K562 (cell line): ENCODE measurements at regions not wholly inside any gene's neighbourhood (a gene's known extent, or its start where the extent isn't known, plus 50 kb on each side); places are given as distances from the start of the nearest gene placed in this dataset.

ENCODE experiments used
- ATAC-seq: fragments of 200-7000 bp; cut with Tn5 transposase; 3 replicates; pipeline ENCODE4 v1.9.1; 2020; ENCODE audit warnings: moderate library complexity
- BruUV-seq: library from RNA; stranded (reverse); fragments of 400-500 nt; replicated peaks from 2 replicates; lab custom pipeline; 2021; lab: Mats Ljungman, UMichigan
- CTCF ChIA-PET: fragments of 300-600 bp; formaldehyde crosslinking; extraction: SDS; loops from one replicate; lab custom pipeline; 2021; ENCODE audit warnings: low intra/inter-chr PET ratio; lab: Yijun Ruan, JAX
- POLR2A ChIA-PET: fragments of 300-600, 350-650 bp; sonication (Branson Sonifier 250); formaldehyde crosslinking; extraction: SDS; loops from one replicate; lab custom pipeline; 2021; ENCODE audit warnings: antibody characterized with exemption, inconsistent platforms; lab: Yijun Ruan, JAX
- DNase-seq, 4 experiments: peaks; one replicate each; pipeline versions ENCODE4 v3.0.0 to v3.0.0-alpha.2; 2011 to 2018; ENCODE audit warnings: low spot score in 3 of 4, mixed read lengths in 3 of 4; ENCODE audit errors: extremely low read depth in 1 of 4
- FAIRE-seq: peaks from 2 replicates; lab custom pipeline; 2011; peaks lifted over from hg19 to GRCh38; lab: Jason Lieb, UNC
- H2AFZ ChIP-seq: 2 replicates; pipeline ENCODE4 v1.6.0; 2011; ENCODE audit warnings: low read depth, low read length, control low read depth, inconsistent platforms
- H3K27ac ChIP-seq: fragments of 200-600 bp; 3 replicates; pipeline ENCODE4 v1.8.0; 2011; ENCODE audit warnings: low read depth, mild to moderate bottlenecking, control low read depth, inconsistent platforms, low read length, moderate library complexity, mixed read lengths; ENCODE audit errors: extremely low read depth
- H3K27me3 ChIP-seq, 2 experiments: fragments of 300-600 bp in 1 of 2; 2 replicates in 1 of 2; 3 replicates in 1 of 2; pipeline versions ENCODE4 v1.6.0 to v1.8.0; 2011; ENCODE audit warnings: inconsistent platforms in 2 of 2, low read length in 2 of 2, mild to moderate bottlenecking in 1 of 2, mixed read lengths in 1 of 2, moderate library complexity in 1 of 2; ENCODE audit not compliant: control insufficient read depth in 2 of 2, insufficient read depth in 2 of 2
- H3K36me3 ChIP-seq: fragments of 300-600 bp; 3 replicates; pipeline ENCODE4 v1.8.0; 2011; ENCODE audit warnings: mild to moderate bottlenecking, low read length, inconsistent platforms; ENCODE audit not compliant: control insufficient read depth, insufficient read depth
- H3K4me1 ChIP-seq, 2 experiments: fragments of 200-600 bp in 1 of 2; replicated peaks in 1 of 2; 2 replicates in 1 of 2; 3 replicates in 1 of 2; pipeline versions ENCODE4 v1.5.1 to v1.8.0; 2011; ENCODE audit warnings: inconsistent platforms in 2 of 2, low read length in 2 of 2, mild to moderate bottlenecking in 1 of 2, mixed read lengths in 1 of 2, moderate library complexity in 1 of 2; ENCODE audit not compliant: control insufficient read depth in 2 of 2, insufficient read depth in 2 of 2
- H3K4me2 ChIP-seq: 2 replicates; pipeline ENCODE4 v1.6.1; 2011; ENCODE audit warnings: low read length, control low read depth, inconsistent platforms, mixed read lengths; ENCODE audit not compliant: insufficient read depth
- H3K4me3 ChIP-seq: fragments of 200-600 bp; sonication (generic), shearing (Covaris generic); 2 replicates; pipeline ENCODE4 v1.5.1; 2016; ENCODE audit warnings: control low read depth, inconsistent platforms
- H3K79me2 ChIP-seq: fragments of 200-600 bp; 3 replicates; pipeline ENCODE4 v1.8.0; 2011; ENCODE audit warnings: low read length, inconsistent platforms; ENCODE audit not compliant: control insufficient read depth, insufficient read depth
- H3K9ac ChIP-seq, 2 experiments: 2 replicates each; pipeline versions ENCODE4 v1.6.0 to v1.6.1; 2011; ENCODE audit warnings: low read depth in 2 of 2, low read length in 2 of 2, control low read depth in 1 of 2, inconsistent platforms in 1 of 2, mild to moderate bottlenecking in 1 of 2, mixed read lengths in 1 of 2; ENCODE audit not compliant: insufficient read depth in 1 of 2
- H3K9me1 ChIP-seq: one replicate; pipeline ENCODE4 v1.6.0; 2011; ENCODE audit warnings: inconsistent platforms, mild to moderate bottlenecking, low read length, moderate library complexity; ENCODE audit not compliant: control insufficient read depth, insufficient read depth
- H3K9me3 ChIP-seq: replicated peaks from 2 replicates; pipeline ENCODE4 v1.5.1; 2011; ENCODE audit warnings: low read depth, low read length, inconsistent platforms; ENCODE audit not compliant: control insufficient read depth, insufficient read depth
- H4K20me1 ChIP-seq: replicated peaks from 2 replicates; pipeline ENCODE4 v1.6.1; 2011; ENCODE audit warnings: low read length, inconsistent platforms, mixed read lengths; ENCODE audit not compliant: control insufficient read depth, insufficient read depth
- CBX8 ChIP-seq: fragments of 200-600 bp; sonication (generic); IDR thresholded peaks from 2 replicates; pipeline ENCODE4 v1.6.1; 2012; ENCODE audit warnings: borderline replicate concordance, mixed run types, low read depth, mild to moderate bottlenecking, moderate library complexity, mixed read lengths, low read length, control low read depth, inconsistent platforms; ENCODE audit not compliant: poor library complexity, severe bottlenecking; ENCODE audit errors: extremely low read depth
- HNRNPK ChIP-seq: fragments of 200-400 bp; formaldehyde crosslinking; IDR thresholded peaks from one replicate; pipeline ENCODE4 v1.6.1; 2018; ENCODE audit warnings: mild to moderate bottlenecking, low read depth, low read length; ENCODE audit not compliant: poor library complexity, severe bottlenecking
- POLR2AphosphoS5 ChIP-seq: IDR thresholded peaks from 2 replicates; pipeline ENCODE4 v1.6.1; 2011; ENCODE audit warnings: mild to moderate bottlenecking, low read depth, low read length, moderate library complexity; ENCODE audit not compliant: control insufficient read depth, insufficient read depth
- SLC30A9 ChIP-seq: fragments of 250-450 bp; sonication (Bioruptor Pico); IDR thresholded peaks from 2 replicates; pipeline ENCODE4 v1.8.0; 2022; ENCODE audit warnings: mild to moderate bottlenecking, moderate library complexity
- SNRNP70 ChIP-seq: fragments of 200-400 bp; formaldehyde crosslinking; optimal IDR thresholded peaks from 2 replicates; pipeline ENCODE3; 2017; ENCODE audit warnings: low read depth, low read length
- YY1 ChIP-seq, 3 experiments: IDR thresholded peaks; 2 replicates each; pipeline ENCODE4 v1.6.1; 2011; ENCODE audit warnings: low read length in 2 of 3, mild to moderate bottlenecking in 2 of 3, moderate library complexity in 2 of 3, borderline replicate concordance in 1 of 3, control low read depth in 1 of 3, low read depth in 1 of 3; ENCODE audit not compliant: insufficient read depth in 3 of 3, insufficient replicate concordance in 2 of 3, control insufficient read depth in 1 of 3, insufficient read length in 1 of 3; ENCODE audit errors: extremely low read depth in 1 of 3
- ZKSCAN3 ChIP-seq: fragments of 250-450 bp; sonication (Bioruptor Pico); IDR thresholded peaks from 2 replicates; pipeline ENCODE4 v1.4.0; 2020
- ZNF12 ChIP-seq: sonication (generic); formaldehyde crosslinking; IDR thresholded peaks from 2 replicates; pipeline ENCODE4 v1.4.0; 2020; ENCODE audit warnings: mild to moderate bottlenecking, missing genetic modification reagents
- ZNF143 ChIP-seq: sonication (generic); formaldehyde crosslinking; IDR thresholded peaks from 2 replicates; pipeline ENCODE4 v1.9.0; 2022; ENCODE audit warnings: mild to moderate bottlenecking, missing genetic modification reagents
- ZNF175 ChIP-seq: fragments of 200-800 bp; sonication (Bioruptor generic); IDR thresholded peaks from 2 replicates; pipeline ENCODE4 v1.6.1; 2016; ENCODE audit warnings: low read depth, mild to moderate bottlenecking, missing genetic modification characterization, missing compliant biosample characterization
- ZNF253 ChIP-seq: fragments of 250-450 bp; sonication (Bioruptor Pico); conservative IDR thresholded peaks from 2 replicates; pipeline ENCODE4 v1.6.1; 2021; ENCODE audit warnings: mild to moderate bottlenecking
- WGBS: fragments of 100-300 bp; shearing (Covaris generic); methylation state at CpG from one replicate; pipeline ENCODE4 v1.1.6; 2016; ENCODE audit warnings: low coverage, mixed read lengths; ENCODE audit not compliant: insufficient coverage; ENCODE audit errors: missing lambda C conversion rate; 5-methylcytosine and 5-hydroxymethylcytosine counted together
- in situ Hi-C: fragments of 300-500 bp; cut with MboI; formaldehyde crosslinking; loops from 4 replicates; pipeline ENCODE4 v1.15.0; 2018; ENCODE audit warnings: inconsistent platforms, mixed read lengths
- intact Hi-C: fragments of 100-400 bp; cut with micrococcal nuclease; formaldehyde crosslinking; loops from 2 replicates; pipeline ENCODE4 v1.14.2; 2022
- TF ChIP-seq, protein P1 (sequence below): sonication (generic); formaldehyde crosslinking; IDR thresholded peaks from 2 replicates; pipeline ENCODE4 v1.9.0; 2022; ENCODE audit warnings: mild to moderate bottlenecking, missing genetic modification reagents
- TF ChIP-seq, protein P2 (sequence below), 3 experiments: IDR thresholded peaks in 2 of 3; conservative IDR thresholded peaks in 1 of 3; 2 replicates each; pipeline ENCODE4 v1.5.1; 2011 to 2012; ENCODE audit warnings: low read length in 3 of 3, mild to moderate bottlenecking in 3 of 3, control low read depth in 2 of 3, improper control_type of control experiment in 1 of 3, inconsistent platforms in 1 of 3, low read depth in 1 of 3, mixed read lengths in 1 of 3, moderate library complexity in 1 of 3; ENCODE audit not compliant: insufficient read depth in 2 of 3
- TF ChIP-seq, protein P3 (sequence below): fragments of 450-650 bp; formaldehyde crosslinking; IDR thresholded peaks from 2 replicates; pipeline ENCODE4 v1.4.0; 2022; ENCODE audit warnings: mild to moderate bottlenecking, moderate library complexity
- TF ChIP-seq, protein P4 (sequence below): fragments of 250-450 bp; sonication (Bioruptor Pico); IDR thresholded peaks from 2 replicates; pipeline ENCODE4 v1.8.0; 2021; ENCODE audit warnings: borderline replicate concordance, mild to moderate bottlenecking, moderate library complexity; ENCODE audit not compliant: poor library complexity, severe bottlenecking

DNA sequence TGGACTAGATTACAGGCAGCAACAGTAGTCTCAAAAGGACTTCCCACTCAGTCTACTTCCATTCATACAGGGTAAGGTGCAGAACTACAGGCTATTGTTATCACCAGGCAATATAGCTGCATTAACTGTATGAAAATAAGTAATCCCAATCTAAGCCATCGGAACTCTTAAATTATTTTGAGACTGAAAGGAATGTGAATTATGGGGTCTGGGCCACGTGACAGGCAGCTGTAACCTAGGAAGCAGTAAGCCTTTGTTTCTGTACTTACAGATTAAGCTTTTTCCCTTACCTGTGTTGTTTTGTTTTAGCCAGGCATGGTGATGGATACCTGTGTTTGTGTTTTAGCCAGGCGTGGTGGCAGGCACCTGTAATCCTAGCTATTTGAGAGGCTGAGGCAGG lies 152.4 kb upstream of the TRIM24 start (continued):
- no peak for TF ChIP-seq SNRNP70
- TF ChIP-seq ZNF175 (CRISPR knock-in tag), result no peak
- TF ChIP-seq CBX8, result no peak
- TF ChIP-seq, protein P1, sequence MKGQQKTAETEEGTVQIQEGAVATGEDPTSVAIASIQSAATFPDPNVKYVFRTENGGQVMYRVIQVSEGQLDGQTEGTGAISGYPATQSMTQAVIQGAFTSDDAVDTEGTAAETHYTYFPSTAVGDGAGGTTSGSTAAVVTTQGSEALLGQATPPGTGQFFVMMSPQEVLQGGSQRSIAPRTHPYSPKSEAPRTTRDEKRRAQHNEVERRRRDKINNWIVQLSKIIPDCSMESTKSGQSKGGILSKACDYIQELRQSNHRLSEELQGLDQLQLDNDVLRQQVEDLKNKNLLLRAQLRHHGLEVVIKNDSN (CRISPR knock-in tag), result peak; percentile 46
- no peak for TF ChIP-seq ZNF253
- no peak for TF ChIP-seq YY1 (IDR thresholded peaks at IDR 0.05; ENCODE audit: borderline replicate concordance in 1 of 3, control insufficient read depth in 1 of 3, extremely low read depth in 1 of 3, insufficient read depth in 3 of 3, insufficient read length in 1 of 3, insufficient replicate concordance in 2 of 3, low read depth in 1 of 3, low read length in 2 of 3)
- TF ChIP-seq, all 486 proteins: peak for 3

DNA sequence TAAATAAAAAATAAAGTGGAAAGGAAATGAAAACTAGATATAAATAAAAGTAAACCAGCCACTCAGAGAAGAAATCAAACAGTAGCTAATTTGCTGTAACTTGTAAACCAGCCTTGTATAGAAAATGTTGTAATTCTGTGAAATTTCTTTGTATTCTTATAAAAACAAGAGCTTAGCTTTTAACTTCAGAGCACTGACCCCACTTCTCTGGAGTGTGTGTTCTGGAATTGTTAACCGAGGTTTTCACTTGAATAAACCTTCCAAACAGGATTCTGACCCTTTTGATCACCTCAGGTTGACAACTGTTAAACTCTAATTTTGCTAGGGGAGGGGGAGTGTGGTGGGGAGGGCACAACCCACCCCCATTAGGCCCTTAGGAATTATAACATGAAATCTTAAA lies 151.9 kb upstream of the TRIM24 start:
- Histone ChIP-seq H3K4me1 (no peaks in the 10 kb centered on the region; a peak in 1 of 5 replicates), H3K9ac (no peak overlapping the region), H3K9me3 (no peaks in the 10 kb centered on the region), H3K9me1 (no peaks in the 10 kb centered on the region), H3K27ac (no peak overlapping the region), H3K4me3 (no peak overlapping the region), H3K4me2 (no peak overlapping the region), H3K36me3 (no peaks in the 10 kb centered on the region), H2AFZ (peak overlapping the region; percentile 9; the same call in 1 of the 2 replicates), H3K79me2 (no peaks in the 10 kb centered on the region), H3K27me3 (no peaks in the 10 kb centered on the region), H4K20me1 (no peaks in the 10 kb centered on the region)
- ChIA-PET CTCF (no interaction called here), POLR2A (interaction anchor here (1.1 kb wide), 1 partner anchor 14 kb away, joined by 3 read pairs; no protein-coding TSS in a partner anchor)
- FAIRE-seq, result no peak
- no TSS peak for BruUV-seq
- no peak for DNase-seq
- intact Hi-C loops (no loop called here), in situ Hi-C loops (no loop called here)
- WGBS, result 12% methylated on average over 1 of the region's 1 CpG
- ATAC-seq, result no peak
- no peak for TF ChIP-seq ZNF12 (CRISPR knock-in tag)
- no peak for TF ChIP-seq POLR2AphosphoS5
- no peak for TF ChIP-seq SLC30A9 (CRISPR knock-in tag)
- TF ChIP-seq, protein P2, sequence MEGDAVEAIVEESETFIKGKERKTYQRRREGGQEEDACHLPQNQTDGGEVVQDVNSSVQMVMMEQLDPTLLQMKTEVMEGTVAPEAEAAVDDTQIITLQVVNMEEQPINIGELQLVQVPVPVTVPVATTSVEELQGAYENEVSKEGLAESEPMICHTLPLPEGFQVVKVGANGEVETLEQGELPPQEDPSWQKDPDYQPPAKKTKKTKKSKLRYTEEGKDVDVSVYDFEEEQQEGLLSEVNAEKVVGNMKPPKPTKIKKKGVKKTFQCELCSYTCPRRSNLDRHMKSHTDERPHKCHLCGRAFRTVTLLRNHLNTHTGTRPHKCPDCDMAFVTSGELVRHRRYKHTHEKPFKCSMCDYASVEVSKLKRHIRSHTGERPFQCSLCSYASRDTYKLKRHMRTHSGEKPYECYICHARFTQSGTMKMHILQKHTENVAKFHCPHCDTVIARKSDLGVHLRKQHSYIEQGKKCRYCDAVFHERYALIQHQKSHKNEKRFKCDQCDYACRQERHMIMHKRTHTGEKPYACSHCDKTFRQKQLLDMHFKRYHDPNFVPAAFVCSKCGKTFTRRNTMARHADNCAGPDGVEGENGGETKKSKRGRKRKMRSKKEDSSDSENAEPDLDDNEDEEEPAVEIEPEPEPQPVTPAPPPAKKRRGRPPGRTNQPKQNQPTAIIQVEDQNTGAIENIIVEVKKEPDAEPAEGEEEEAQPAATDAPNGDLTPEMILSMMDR (IDR thresholded peaks at IDR 0.05 in 2 of 3, conservative IDR thresholded peaks at IDR 0.05 in 1 of 3; ENCODE audit: insufficient read depth in 2 of 3, low read depth in 1 of 3, low read length in 3 of 3), result no peak
- TF ChIP-seq, protein P3, sequence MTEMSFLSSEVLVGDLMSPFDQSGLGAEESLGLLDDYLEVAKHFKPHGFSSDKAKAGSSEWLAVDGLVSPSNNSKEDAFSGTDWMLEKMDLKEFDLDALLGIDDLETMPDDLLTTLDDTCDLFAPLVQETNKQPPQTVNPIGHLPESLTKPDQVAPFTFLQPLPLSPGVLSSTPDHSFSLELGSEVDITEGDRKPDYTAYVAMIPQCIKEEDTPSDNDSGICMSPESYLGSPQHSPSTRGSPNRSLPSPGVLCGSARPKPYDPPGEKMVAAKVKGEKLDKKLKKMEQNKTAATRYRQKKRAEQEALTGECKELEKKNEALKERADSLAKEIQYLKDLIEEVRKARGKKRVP (CRISPR knock-in tag), result no peak
- no peak for TF ChIP-seq ZNF143 (CRISPR knock-in tag)
- no peak for TF ChIP-seq ZKSCAN3 (CRISPR knock-in tag)
- TF ChIP-seq, protein P4, sequence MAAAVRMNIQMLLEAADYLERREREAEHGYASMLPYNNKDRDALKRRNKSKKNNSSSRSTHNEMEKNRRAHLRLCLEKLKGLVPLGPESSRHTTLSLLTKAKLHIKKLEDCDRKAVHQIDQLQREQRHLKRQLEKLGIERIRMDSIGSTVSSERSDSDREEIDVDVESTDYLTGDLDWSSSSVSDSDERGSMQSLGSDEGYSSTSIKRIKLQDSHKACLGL (CRISPR knock-in tag), result no peak
- no peak for TF ChIP-seq HNRNPK
